22Rv1 (cell line): ENCODE measurements at regions not wholly inside any gene's neighbourhood (a gene's known extent, or its start where the extent isn't known, plus 50 kb on each side); places are given as distances from the start of the nearest gene placed in this dataset.

Experiments
- CTCF ChIP-seq: fragments of 450-650 bp; IDR thresholded peaks from 2 replicates; pipeline ENCODE4 v1.5.1; 2017; ENCODE audit warnings: mild to moderate bottlenecking
- ZFX ChIP-seq: fragments of 450-650 bp; IDR thresholded peaks from 2 replicates; pipeline ENCODE4 v1.6.1; 2017; ENCODE audit warnings: antibody characterized with exemption, borderline replicate concordance

- no peak for TF ChIP-seq CTCF
- no peak for TF ChIP-seq ZFX
These were observed 802.3 kb upstream of the PRR20A start for GRCh38 chr13:56338421-56338820.
